NCI-H748 (cell line): ENCODE measurements at regions not wholly inside any gene's neighbourhood (a gene's known extent, or its start where the extent isn't known, plus 50 kb on each side); places are given as distances from the start of the nearest gene placed in this dataset.

Experiments
- DNase-seq: peaks from one replicate; lab custom pipeline; 2025; ENCODE audit not compliant: unreplicated experiment; lab: John Stamatoyannopoulos, UW

GRCh38 chr5:51273021-51273420 is 110.2 kb upstream of the ISL1 start:
- DNase-seq, result no peak

GRCh38 chr5:51273871-51274270 is 109.4 kb upstream of the ISL1 start:
- no peak for DNase-seq

DNA sequence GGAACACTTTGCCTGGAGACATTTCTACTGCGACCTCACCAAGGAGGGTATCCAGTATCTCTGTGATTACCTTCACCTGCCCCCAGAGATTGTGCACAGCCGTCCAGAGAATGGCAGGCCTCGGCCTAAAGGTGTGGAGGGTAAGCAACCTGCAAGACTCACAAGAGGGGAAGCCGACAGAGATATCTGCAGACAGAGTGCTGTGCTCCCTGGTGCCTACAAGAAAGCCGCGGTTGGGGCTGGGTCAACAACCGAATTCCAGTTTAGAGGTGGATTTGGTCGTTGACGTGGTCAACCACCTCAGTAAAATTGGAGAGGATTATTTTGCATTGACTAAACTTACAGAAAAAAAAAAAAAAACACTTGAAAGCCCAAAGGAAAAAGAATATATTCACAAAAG is 107.8 kb upstream of the ISL1 start:
- no peak for DNase-seq

DNA sequence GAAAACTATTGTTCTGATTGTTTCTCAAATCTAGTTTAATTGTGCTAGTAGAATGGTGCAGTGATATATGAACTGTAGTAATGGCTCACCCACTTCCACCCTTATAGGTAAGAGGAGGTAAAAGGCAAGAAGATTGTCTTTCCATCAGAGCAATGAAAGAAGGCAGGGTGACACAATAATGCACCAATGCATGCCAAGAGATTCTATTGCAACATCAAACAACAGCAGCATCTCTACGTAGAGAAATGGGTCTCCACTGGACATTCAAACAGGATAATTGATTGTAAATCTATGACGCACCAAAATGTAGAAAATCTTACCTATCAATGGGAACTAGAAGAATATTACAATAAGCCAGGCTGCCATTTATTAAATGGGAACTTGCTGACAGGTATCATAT is 107.0 kb upstream of the ISL1 start:
- DNase-seq, result no peak

- DNase-seq, result no peak
Observed at GRCh38 chr5:51278539-51278938, 104.7 kb upstream of the ISL1 start.

- DNase-seq, result peak; percentile 85
Observed at GRCh38 chr5:51279983-51280706, 103.1 kb upstream of the ISL1 start.

DNA sequence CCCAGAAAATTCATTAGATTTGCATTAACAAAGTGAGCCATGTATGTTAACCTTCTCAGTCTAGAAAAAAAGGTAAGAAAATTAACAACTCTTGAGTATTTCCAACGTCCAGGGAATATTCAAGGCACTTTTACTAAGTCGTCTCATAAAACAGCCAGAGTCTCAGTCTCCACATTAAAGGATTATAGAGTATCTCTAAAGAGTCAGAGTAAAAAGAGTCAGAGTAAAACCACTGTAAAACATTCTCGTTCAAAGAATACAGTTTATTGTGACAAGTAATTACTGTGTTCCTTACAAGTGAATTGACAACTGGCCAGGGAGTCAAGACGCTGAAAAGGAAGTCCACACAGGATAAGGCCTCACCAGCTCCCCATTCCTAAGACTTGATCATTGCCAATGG is 97.2 kb upstream of the ISL1 start:
- DNase-seq, result no peak

DNA sequence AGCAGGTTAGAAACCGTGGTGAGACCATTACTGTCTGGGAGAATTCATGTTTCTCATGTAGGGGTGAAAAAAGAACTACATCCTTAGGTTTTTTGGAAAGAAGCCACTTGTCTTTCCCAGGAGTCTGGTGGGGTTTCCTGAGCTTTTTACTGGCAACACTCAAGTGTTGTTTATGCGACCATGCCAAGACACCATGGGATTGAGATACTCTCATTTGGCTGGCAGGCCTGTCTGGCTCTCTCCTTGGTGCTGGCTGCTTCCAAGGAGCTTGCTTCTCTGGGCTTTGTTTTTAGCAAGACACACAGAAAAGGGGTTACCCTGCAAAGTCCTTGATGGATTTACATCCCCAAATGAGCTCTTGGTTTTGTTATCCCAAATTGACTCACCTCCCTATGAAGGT is 80.9 kb upstream of the ISL1 start:
- DNase-seq, result no peak

DNA sequence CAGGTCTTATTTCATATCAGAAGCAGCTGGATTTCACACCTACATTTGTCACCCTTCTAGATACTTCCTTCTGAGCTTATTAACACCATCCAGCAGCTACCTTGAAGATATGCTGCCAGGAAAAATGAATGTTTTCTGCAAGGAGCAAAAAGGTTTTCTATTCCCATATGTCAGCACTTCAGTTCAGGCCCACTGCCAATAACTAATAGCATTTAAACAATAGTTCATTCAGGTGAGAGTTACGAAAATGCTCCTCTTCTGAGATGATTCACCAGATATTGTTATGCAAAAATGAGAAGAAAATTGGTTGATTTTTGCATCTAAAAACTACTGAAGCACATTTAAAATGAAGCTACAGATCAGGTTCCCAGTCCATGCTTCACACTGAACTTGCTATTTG is 56.4 kb upstream of the ISL1 start:
- peak; percentile 58 for DNase-seq
